ENCODE measurements at regions not wholly inside any gene's neighbourhood (a gene's known extent, or its start where the extent isn't known, plus 50 kb on each side); places are given as distances from the start of the nearest gene placed in this dataset.

DNA sequence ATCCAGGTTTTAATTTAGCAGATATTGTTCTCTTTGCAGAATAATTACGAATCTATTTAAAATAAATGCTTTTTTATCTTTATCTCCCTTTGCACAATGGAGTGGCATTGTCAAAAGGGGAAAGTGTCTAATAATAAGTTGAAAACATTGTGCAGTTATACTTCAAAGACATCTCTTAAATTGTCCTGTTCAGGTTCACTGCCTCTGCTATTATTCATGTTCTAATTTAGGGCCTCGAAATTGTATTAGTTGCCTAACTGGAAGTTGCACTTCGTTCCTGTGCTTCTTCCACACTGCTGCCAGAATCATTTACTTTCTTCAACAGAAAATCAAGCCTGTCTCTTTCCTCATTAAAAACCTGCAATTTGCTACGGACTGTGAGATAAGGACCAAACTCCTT is 150.5 kb upstream of the SPRY1 start:
- Mint-ChIP-seq H3K27ac (peak overlapping the region; percentile 35), H3K4me3 (no peak overlapping the region), H3K27me3 (ENCODE audit: low read depth) (no peaks in the 10 kb centered on the region), H3K9me3 (peaks cover 14% of the 10 kb centered on the region), H3K4me1 (peaks cover 55% of the 10 kb centered on the region), H3K36me3 (peaks cover 7% of the 10 kb centered on the region)
- TF ChIP-seq, protein P1, sequence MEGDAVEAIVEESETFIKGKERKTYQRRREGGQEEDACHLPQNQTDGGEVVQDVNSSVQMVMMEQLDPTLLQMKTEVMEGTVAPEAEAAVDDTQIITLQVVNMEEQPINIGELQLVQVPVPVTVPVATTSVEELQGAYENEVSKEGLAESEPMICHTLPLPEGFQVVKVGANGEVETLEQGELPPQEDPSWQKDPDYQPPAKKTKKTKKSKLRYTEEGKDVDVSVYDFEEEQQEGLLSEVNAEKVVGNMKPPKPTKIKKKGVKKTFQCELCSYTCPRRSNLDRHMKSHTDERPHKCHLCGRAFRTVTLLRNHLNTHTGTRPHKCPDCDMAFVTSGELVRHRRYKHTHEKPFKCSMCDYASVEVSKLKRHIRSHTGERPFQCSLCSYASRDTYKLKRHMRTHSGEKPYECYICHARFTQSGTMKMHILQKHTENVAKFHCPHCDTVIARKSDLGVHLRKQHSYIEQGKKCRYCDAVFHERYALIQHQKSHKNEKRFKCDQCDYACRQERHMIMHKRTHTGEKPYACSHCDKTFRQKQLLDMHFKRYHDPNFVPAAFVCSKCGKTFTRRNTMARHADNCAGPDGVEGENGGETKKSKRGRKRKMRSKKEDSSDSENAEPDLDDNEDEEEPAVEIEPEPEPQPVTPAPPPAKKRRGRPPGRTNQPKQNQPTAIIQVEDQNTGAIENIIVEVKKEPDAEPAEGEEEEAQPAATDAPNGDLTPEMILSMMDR (IDR thresholded peaks at IDR 0.05; ENCODE audit: unreplicated experiment) = no peak
- no peak for DNase-seq (ENCODE audit: low spot score in 2 of 2, unreplicated experiment in 2 of 2)

DNA sequence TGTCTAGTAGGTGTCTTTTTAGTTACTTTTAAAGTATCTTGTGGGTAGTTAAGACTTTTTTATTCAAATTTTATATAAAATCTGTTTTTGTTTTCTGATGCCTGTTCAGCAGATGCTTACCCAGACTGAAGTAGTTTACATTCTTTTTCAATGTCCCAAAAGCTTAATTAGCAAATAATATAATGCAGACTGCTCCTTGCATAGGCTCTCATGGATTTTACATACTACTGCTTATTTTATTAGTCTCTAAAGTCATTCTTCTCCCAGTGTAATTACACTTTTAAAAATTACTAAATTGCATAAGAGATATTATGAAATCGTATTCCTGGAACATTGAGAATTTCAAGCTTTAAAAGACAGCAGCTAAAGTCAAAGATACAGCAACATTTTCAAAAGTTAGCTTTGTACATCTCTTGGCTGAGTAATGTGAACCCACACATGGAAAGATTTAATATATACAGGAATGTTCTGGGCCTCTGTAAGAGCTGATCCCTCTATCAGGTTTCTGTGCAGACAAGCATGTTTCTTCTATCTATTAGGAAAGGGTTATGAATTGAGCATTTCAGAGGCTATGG is 148.4 kb upstream of the SPRY1 start:
- Mint-ChIP-seq H3K4me1 (peaks cover 57% of the 10 kb centered on the region), H3K36me3 (no peaks in the 10 kb centered on the region), H3K27me3 (ENCODE audit: low read depth) (no peaks in the 10 kb centered on the region), H3K27ac (peak overlapping the region; percentile 84), H3K4me3 (no peak overlapping the region), H3K9me3 (no peaks in the 10 kb centered on the region)
- TF ChIP-seq, protein P1 (IDR thresholded peaks at IDR 0.05; ENCODE audit: unreplicated experiment) = no peak
- DNase-seq (ENCODE audit: low spot score in 2 of 2, unreplicated experiment in 2 of 2) = no peak

DNA sequence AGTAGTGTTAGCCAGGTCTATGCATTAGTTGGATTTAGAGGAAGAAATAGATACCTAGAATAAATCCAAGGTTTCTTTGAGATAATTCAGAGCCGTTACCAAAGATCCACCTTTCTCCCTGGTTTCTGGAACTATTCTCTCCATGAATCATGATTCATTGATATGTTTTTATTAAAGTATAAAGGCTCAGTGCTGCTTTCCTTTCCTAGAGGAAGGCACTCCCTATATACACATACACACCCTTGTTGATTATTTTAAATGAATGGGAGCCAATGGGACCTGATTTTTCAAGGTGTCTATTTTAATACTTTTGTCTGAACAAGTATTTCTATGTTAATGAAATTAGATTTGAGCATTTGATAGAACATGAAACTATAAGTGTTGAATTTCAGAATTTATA is 146.8 kb upstream of the SPRY1 start:
- Mint-ChIP-seq H3K27me3 (ENCODE audit: low read depth) (no peaks in the 10 kb centered on the region), H3K27ac (peak overlapping the region; percentile 80), H3K4me3 (no peak overlapping the region), H3K4me1 (peaks cover 53% of the 10 kb centered on the region), H3K36me3 (peaks cover 2% of the 10 kb centered on the region), H3K9me3 (peaks cover 10% of the 10 kb centered on the region)
- no peak for DNase-seq (ENCODE audit: low spot score in 2 of 2, unreplicated experiment in 2 of 2)
- TF ChIP-seq, protein P1 (IDR thresholded peaks at IDR 0.05; ENCODE audit: unreplicated experiment) = no peak

DNA sequence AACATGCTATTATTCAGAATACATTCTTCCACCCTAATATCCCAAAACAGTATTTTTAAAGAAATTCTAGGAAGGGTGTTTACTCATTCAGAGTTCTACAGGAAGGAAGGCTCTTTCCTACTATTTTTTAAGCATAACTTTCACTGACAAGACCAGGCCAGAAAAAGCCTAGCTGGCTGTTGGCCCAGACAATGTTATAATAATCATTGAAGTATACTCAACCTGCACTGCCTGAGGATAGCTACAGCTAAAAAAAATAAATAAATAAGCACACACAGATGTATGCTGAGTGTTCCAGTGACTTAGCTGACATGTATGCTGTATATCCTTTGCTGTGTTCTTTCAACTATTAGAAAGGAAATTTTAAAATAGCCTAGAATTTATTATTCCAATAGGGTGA is 145.8 kb upstream of the SPRY1 start:
- H3K36me3 Mint-ChIP-seq = peaks cover 2% of the 10 kb centered on the region
- peaks cover 10% of the 10 kb centered on the region for H3K9me3 Mint-ChIP-seq
- TF ChIP-seq, protein P1 (IDR thresholded peaks at IDR 0.05; ENCODE audit: unreplicated experiment) = no peak
- H3K27ac Mint-ChIP-seq = peak overlapping the region; percentile 80
- no peak overlapping the region for H3K4me3 Mint-ChIP-seq
- no peaks in the 10 kb centered on the region for H3K27me3 Mint-ChIP-seq (ENCODE audit: low read depth)
- no peak for DNase-seq (ENCODE audit: low spot score in 2 of 2, unreplicated experiment in 2 of 2)
- peaks cover 49% of the 10 kb centered on the region for H3K4me1 Mint-ChIP-seq

DNA sequence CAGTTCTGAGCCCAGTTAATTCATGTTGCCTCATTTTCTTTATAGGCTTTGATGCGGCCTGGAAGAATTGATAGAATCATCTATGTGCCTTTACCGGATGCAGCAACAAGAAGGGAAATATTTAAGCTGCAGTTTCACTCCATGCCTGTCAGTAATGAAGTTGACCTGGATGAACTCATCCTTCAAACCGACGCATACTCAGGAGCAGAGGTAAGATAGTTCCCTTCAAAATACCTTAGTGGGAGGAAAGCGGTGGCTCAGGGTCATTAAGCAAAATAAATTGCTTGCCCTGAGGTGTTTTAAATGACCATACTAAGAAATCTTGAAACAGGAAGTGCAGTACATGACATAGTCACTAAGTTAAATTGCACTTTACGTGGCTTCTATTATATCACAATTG is 140.6 kb upstream of the SPRY1 start:
- peak overlapping the region; percentile 14 for H3K27ac Mint-ChIP-seq
- no peak overlapping the region for H3K4me3 Mint-ChIP-seq

More for the DNA sequence above, 140.6 kb upstream of the SPRY1 start:
- peaks cover 10% of the 10 kb centered on the region for H3K9me3 Mint-ChIP-seq
- no peak for DNase-seq (ENCODE audit: low spot score in 2 of 2, unreplicated experiment in 2 of 2)
- TF ChIP-seq, protein P1 (IDR thresholded peaks at IDR 0.05; ENCODE audit: unreplicated experiment) = no peak
- peaks cover 35% of the 10 kb centered on the region for H3K4me1 Mint-ChIP-seq
- no peaks in the 10 kb centered on the region for H3K27me3 Mint-ChIP-seq (ENCODE audit: low read depth)
- H3K36me3 Mint-ChIP-seq = peaks cover 7% of the 10 kb centered on the region

Data from mesothelial cell of epicardium (in vitro differentiated cells).